GM10248 (cell line): ENCODE measurements at regions not wholly inside any gene's neighbourhood (a gene's known extent, or its start where the extent isn't known, plus 50 kb on each side); places are given as distances from the start of the nearest gene placed in this dataset.

Source experiments
- CTCF ChIA-PET: fragments of 300-600 bp; sonication (Branson Sonifier 250); formaldehyde crosslinking; extraction: SDS; loops from one replicate; lab custom pipeline; 2021; ENCODE audit warnings: antibody characterized with exemption; lab: Yijun Ruan, JAX
- POLR2A ChIA-PET: fragments of 350-650 bp; sonication (Branson Sonifier 250); formaldehyde crosslinking; extraction: SDS; loops from one replicate; lab custom pipeline; 2020; ENCODE audit warnings: antibody characterized with exemption; lab: Yijun Ruan, JAX
- DNase-seq: peaks from one replicate; pipeline ENCODE4 v3.0.0; 2012; ENCODE audit errors: extremely low spot score
- CTCF ChIP-seq: IDR thresholded peaks from 2 replicates; pipeline ENCODE4 v1.5.1; 2012; ENCODE audit warnings: mild to moderate bottlenecking, low read depth; ENCODE audit errors: extremely low read depth, missing control alignments, control extremely low read depth

GRCh38 chr2:898319-898718, 52.3 kb upstream of the SNTG2 start:
- POLR2A ChIA-PET: no interaction called here
- DNase-seq: no peak
- peak; percentile 19 for TF ChIP-seq CTCF
- CTCF ChIA-PET: no interaction called here

GRCh38 chr2:897091-897490, 53.6 kb upstream of the SNTG2 start:
- no peak for TF ChIP-seq CTCF
- no peak for DNase-seq
- ChIA-PET CTCF (no interaction called here), POLR2A (no interaction called here)

- POLR2A ChIA-PET: no interaction called here
- CTCF ChIA-PET: no interaction called here
- no peak for DNase-seq
- TF ChIP-seq CTCF: no peak
Observed at GRCh38 chr2:893311-893710, 57.3 kb upstream of the SNTG2 start.

GRCh38 chr2:892892-893291, 57.8 kb upstream of the SNTG2 start:
- no peak for DNase-seq
- no peak for TF ChIP-seq CTCF
- ChIA-PET CTCF (no interaction called here), POLR2A (no interaction called here)

GRCh38 chr2:892401-892800, 58.2 kb upstream of the SNTG2 start:
- ChIA-PET POLR2A (no interaction called here), CTCF (no interaction called here)
- no peak for DNase-seq
- TF ChIP-seq CTCF: no peak

GRCh38 chr2:891734-892133, 58.9 kb upstream of the SNTG2 start:
- no peak for DNase-seq
- POLR2A ChIA-PET: no interaction called here
- TF ChIP-seq CTCF: no peak
- CTCF ChIA-PET: no interaction called here

GRCh38 chr2:890791-891190, 59.9 kb upstream of the SNTG2 start:
- no peak for TF ChIP-seq CTCF
- POLR2A ChIA-PET: no interaction called here
- DNase-seq: no peak
- CTCF ChIA-PET: no interaction called here
